ENCODE measurements at regions not wholly inside any gene's neighbourhood (a gene's known extent, or its start where the extent isn't known, plus 50 kb on each side); places are given as distances from the start of the nearest gene placed in this dataset.

DNA sequence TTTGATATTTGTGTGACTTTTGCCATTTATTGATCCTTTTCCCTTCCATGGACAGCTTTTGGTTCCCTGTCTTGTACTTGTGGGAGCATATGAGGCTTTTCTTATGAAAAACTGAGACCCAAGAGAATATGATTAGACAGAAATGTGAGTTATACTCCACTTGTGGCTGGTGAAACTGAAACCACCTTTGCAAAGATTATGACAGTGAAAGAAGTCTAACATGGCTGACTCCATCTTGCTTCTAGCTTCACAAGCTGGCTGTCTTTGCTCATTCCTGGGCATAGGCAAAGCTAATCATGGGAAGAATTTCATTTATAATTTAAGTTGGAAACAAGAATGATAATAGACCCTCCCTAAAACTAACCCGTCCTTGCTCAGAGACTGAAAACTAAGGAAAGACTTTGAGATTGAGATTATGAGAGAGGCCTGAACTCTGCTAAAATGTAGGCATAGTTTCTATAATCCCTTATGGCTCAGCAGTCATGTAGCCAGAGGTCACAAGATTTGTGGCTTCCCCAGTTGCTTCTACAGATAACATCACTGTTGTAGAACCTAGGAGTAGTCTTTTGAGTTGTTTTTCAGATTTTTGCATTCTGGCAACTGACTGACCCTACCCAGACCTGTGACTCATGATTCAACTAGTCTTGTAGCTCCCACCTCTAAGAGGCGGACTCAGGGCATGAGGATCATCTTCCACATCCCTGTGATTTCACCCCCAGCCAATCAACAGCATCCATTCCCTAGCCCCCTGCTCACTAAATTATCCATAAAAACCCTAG is 50.9 kb upstream of the CD2AP start:
- intact Hi-C loops (cut with DNase I): no loop called here
- WGBS, 2 donors: 96 to 97% methylated on average over 2 of the region's 2 CpGs
- H3K36me3 ChIP-seq: no peaks in the 10 kb centered on the region
- TF ChIP-seq POLR2A (IDR thresholded peaks at IDR 0.05) (no peak), POLR2AphosphoS5 (IDR thresholded peaks at IDR 0.05) (no peak), EP300 (IDR thresholded peaks at IDR 0.05) (no peak)
- TF ChIP-seq, protein P1, sequence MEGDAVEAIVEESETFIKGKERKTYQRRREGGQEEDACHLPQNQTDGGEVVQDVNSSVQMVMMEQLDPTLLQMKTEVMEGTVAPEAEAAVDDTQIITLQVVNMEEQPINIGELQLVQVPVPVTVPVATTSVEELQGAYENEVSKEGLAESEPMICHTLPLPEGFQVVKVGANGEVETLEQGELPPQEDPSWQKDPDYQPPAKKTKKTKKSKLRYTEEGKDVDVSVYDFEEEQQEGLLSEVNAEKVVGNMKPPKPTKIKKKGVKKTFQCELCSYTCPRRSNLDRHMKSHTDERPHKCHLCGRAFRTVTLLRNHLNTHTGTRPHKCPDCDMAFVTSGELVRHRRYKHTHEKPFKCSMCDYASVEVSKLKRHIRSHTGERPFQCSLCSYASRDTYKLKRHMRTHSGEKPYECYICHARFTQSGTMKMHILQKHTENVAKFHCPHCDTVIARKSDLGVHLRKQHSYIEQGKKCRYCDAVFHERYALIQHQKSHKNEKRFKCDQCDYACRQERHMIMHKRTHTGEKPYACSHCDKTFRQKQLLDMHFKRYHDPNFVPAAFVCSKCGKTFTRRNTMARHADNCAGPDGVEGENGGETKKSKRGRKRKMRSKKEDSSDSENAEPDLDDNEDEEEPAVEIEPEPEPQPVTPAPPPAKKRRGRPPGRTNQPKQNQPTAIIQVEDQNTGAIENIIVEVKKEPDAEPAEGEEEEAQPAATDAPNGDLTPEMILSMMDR (IDR thresholded peaks at IDR 0.05): no peak
- H3K4me3 ChIP-seq: no peak overlapping the region
- no peak overlapping the region for H3K27ac ChIP-seq
- no peak for DNase-seq
- peaks cover 0 to 9% (median 2%) of the 10 kb centered on the region in 4 donors for H3K9me3 ChIP-seq
- no peaks in the 10 kb centered on the region for H3K27me3 ChIP-seq
- H3K4me1 ChIP-seq: no peaks in the 10 kb centered on the region

DNA sequence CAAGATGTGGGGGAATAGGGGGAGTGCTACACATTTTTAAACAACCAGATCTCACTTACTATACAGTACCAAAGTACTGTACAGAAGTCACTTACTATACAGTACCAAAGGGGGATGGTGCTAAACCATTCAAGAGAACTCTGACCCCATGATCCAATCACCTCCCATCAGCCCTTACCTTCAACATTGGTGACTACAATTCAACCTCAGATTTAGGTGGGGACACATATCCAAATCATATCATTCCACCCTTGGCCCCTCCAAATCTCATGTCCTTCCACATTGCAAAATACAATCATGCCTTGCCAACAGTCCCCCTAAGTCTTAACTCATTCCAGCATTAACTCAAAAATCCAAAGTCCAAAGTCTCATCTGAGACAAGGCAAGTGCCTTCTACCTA is 49.9 kb upstream of the CD2AP start:
- intact Hi-C loops (cut with DNase I): no loop called here
- TF ChIP-seq POLR2A (IDR thresholded peaks at IDR 0.05) (no peak), POLR2AphosphoS5 (IDR thresholded peaks at IDR 0.05) (no peak), EP300 (IDR thresholded peaks at IDR 0.05) (no peak)
- TF ChIP-seq, protein P1 (IDR thresholded peaks at IDR 0.05): no peak
- no peak overlapping the region for H3K4me3 ChIP-seq
- DNase-seq: no peak
- H3K9me3 ChIP-seq: peaks cover 0 to 9% (median 2%) of the 10 kb centered on the region in 4 donors
- H3K36me3 ChIP-seq: no peaks in the 10 kb centered on the region
- no peak overlapping the region for H3K27ac ChIP-seq
- H3K27me3 ChIP-seq: no peaks in the 10 kb centered on the region
- H3K4me1 ChIP-seq: no peaks in the 10 kb centered on the region

Small RNA genes lying in the stretch of these regions (small RNA-seq; reads per million reads assigned to genes)
- 0 reads per million in 3 donors for gene B3GNTL1P2

Measured in sigmoid colon (tissue), 6 donors.